Testis (tissue), 2 donors: ENCODE measurements at regions not wholly inside any gene's neighbourhood (a gene's known extent, or its start where the extent isn't known, plus 50 kb on each side); places are given as distances from the start of the nearest gene placed in this dataset.

Experiments
- POLR2A ChIP-seq: fragments of 450-650 bp; IDR thresholded peaks from one replicate; pipeline ENCODE4 v1.6.1; 2017; ENCODE audit warnings: antibody characterized with exemption, mild to moderate bottlenecking, moderate library complexity
- TF ChIP-seq, protein P1 (sequence below), 3 experiments: fragments of 450-650 bp in 2 of 3; fragments of 200-600 bp in 1 of 3; sonication (generic) in 1 of 3; IDR thresholded peaks; one replicate each; pipeline ENCODE4 v1.5.1; 2016 to 2019; ENCODE audit warnings: antibody characterized with exemption in 3 of 3, mild to moderate bottlenecking in 2 of 3, moderate library complexity in 1 of 3

DNA sequence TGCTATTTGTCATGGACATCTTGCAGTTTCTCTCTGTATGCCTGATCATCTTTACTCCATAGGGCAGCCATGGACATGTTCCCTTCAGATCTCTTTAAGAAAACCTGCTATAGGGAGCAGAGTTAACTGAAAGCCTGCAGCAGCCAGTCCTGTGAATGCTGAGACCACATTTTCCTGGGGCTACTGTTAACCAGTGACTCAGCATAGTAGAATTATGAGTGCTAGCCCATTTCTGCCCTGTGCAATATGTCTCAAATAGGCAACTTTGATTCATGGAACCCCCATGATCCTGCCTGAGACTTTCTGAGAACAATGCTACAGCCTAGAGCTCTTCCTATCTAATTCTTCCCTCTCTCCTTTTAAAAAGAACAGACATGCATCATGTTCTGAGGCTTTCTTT, 624.2 kb downstream of the CHSY3 start:
- TF ChIP-seq, protein P1, sequence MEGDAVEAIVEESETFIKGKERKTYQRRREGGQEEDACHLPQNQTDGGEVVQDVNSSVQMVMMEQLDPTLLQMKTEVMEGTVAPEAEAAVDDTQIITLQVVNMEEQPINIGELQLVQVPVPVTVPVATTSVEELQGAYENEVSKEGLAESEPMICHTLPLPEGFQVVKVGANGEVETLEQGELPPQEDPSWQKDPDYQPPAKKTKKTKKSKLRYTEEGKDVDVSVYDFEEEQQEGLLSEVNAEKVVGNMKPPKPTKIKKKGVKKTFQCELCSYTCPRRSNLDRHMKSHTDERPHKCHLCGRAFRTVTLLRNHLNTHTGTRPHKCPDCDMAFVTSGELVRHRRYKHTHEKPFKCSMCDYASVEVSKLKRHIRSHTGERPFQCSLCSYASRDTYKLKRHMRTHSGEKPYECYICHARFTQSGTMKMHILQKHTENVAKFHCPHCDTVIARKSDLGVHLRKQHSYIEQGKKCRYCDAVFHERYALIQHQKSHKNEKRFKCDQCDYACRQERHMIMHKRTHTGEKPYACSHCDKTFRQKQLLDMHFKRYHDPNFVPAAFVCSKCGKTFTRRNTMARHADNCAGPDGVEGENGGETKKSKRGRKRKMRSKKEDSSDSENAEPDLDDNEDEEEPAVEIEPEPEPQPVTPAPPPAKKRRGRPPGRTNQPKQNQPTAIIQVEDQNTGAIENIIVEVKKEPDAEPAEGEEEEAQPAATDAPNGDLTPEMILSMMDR (IDR thresholded peaks at IDR 0.05), result no peak
- TF ChIP-seq POLR2A, result no peak
